GM18502 (cell line): ENCODE measurements at regions not wholly inside any gene's neighbourhood (a gene's known extent, or its start where the extent isn't known, plus 50 kb on each side); places are given as distances from the start of the nearest gene placed in this dataset.
"Not testable (repeated sequence)": the region's sequence is repeated elsewhere in the genome, so short reads cannot be mapped to it uniquely, and the experiment has no call there.

ENCODE experiments used
- ATAC-seq: cut with Tn5 transposase; IDR thresholded peaks from one replicate; pipeline ENCODE4 v1.9.1; 2021; ENCODE audit warnings: mild to moderate bottlenecking; ENCODE audit not compliant: unreplicated experiment, poor library complexity

GRCh38 chr17:12195418-12195817 lies 174.7 kb downstream of the MAP2K4 start:
- ATAC-seq: no peak

- no peak for ATAC-seq
Measured at GRCh38 chr17:12201294-12201880, 180.7 kb downstream of the MAP2K4 start.

GRCh38 chr17:12209632-12210191 lies 189.0 kb downstream of the MAP2K4 start:
- ATAC-seq: no peak

- ATAC-seq: not testable (repeated sequence)
Measured at GRCh38 chr17:12220714-12221439, 200.2 kb downstream of the MAP2K4 start.

- no peak for ATAC-seq
Measured at GRCh38 chr17:12222392-12222791, 201.7 kb downstream of the MAP2K4 start.

- ATAC-seq: no peak
Measured at GRCh38 chr17:12227547-12227946, 206.9 kb downstream of the MAP2K4 start.

- ATAC-seq: no peak
Measured at GRCh38 chr17:12229335-12229734, 208.7 kb downstream of the MAP2K4 start.

GRCh38 chr17:12230481-12231354 lies 210.0 kb downstream of the MAP2K4 start:
- no peak for ATAC-seq

GRCh38 chr17:12231355-12231682 lies 210.6 kb downstream of the MAP2K4 start:
- no peak for ATAC-seq

- not testable (repeated sequence) for ATAC-seq
Measured at GRCh38 chr17:12239021-12239420, 218.3 kb downstream of the MAP2K4 start.

- no peak for ATAC-seq
Measured at GRCh38 chr17:12242345-12242954, 221.8 kb downstream of the MAP2K4 start.

- ATAC-seq: no peak
Measured at GRCh38 chr17:12247761-12248160, 227.1 kb downstream of the MAP2K4 start.

- ATAC-seq: no peak
Measured at GRCh38 chr17:12250973-12251372, 230.3 kb downstream of the MAP2K4 start.

- ATAC-seq: no peak
Measured at GRCh38 chr17:12252462-12252861, 231.8 kb downstream of the MAP2K4 start.

GRCh38 chr17:12254460-12254859 lies 233.8 kb downstream of the MAP2K4 start:
- ATAC-seq: no peak

GRCh38 chr17:12256380-12256995 lies 235.8 kb downstream of the MAP2K4 start:
- ATAC-seq: peak; percentile 61

GRCh38 chr17:12257176-12257575 lies 236.5 kb downstream of the MAP2K4 start:
- no peak for ATAC-seq

GRCh38 chr17:12261354-12261753 lies 240.7 kb downstream of the MAP2K4 start:
- no peak for ATAC-seq

GRCh38 chr17:12269751-12270150 lies 249.1 kb downstream of the MAP2K4 start:
- no peak for ATAC-seq

GRCh38 chr17:12277827-12278226 lies 257.1 kb downstream of the MAP2K4 start:
- no peak for ATAC-seq
